Activated CD4-positive, alpha-beta T cell treated with anti-CD3 and anti-CD28 coated beads, Interleukin-10, Interleukin-2, amounts not matched to agents 100 ng/mL and 50 ng/mL, durations not matched to agents 16 hours and 8 hours (primary cell): ENCODE measurements at regions not wholly inside any gene's neighbourhood (a gene's known extent, or its start where the extent isn't known, plus 50 kb on each side); places are given as distances from the start of the nearest gene placed in this dataset.
"Not testable (repeated sequence)": the region's sequence is repeated elsewhere in the genome, so short reads cannot be mapped to it uniquely, and the experiment has no call there.

Source experiments
- DNase-seq: peaks from one replicate; pipeline ENCODE4 v3.0.0-alpha.2; 2020

DNA sequence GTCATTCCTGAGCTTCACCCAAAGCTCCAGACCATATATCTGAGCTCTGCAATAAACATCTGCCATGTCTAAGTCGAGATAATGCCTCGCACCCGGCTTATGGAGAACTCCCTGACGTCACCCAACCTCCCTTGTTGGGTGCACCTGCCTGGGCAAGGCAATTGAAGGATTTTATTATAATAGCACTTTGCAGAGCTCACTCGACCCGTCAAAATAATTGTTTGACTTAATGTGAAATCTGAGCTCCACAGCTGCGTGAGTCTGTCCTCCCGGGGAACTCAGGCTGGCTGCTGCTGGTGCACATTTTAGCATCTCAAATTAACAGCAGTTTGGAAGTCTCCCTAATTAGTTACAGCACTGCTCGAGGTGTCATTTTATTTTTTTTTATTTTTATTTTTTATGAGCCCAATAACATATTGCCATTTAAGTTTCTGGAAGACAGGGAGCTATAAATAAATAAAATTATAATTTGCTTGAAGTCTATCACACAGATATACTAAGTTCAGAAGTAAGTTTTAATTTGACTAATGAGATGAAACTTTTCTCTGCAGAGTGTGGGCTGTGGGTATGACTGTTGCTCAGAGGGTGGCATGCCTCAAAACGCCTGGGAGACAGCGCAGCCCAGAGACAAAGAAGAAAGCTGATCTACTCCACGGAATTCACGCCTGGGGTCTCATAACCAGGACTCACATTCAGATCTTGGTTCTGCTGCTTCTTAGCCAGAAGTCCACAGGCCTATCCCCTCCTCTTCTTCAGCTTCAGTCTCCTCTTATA, 401.4 kb upstream of the C16orf82 start:
- DNase-seq: peak; percentile 26

GRCh38 chr16:26666486-26666885, 400.2 kb upstream of the C16orf82 start:
- DNase-seq: no peak

GRCh38 chr16:26667307-26667706, 399.4 kb upstream of the C16orf82 start:
- no peak for DNase-seq

DNA sequence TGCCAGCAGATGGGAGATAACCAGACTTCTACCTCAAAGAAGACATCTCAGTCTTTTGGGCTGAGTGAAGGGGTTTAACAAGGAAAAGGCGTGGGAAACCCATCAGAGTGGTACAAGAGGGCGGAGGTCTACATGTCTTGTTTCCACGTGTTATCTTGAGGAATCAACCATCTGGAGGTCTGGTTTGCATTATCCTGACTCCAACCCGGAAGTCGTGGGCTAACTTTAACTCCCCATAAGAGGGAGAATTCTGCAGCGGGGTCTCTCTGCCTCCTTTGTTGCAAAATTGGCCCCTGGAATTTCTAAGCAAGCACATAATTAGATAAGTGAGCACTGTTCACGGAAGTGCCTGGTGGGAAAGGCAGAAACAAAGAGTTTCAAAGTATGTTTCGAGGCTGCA, 398.7 kb upstream of the C16orf82 start:
- no peak for DNase-seq

DNA sequence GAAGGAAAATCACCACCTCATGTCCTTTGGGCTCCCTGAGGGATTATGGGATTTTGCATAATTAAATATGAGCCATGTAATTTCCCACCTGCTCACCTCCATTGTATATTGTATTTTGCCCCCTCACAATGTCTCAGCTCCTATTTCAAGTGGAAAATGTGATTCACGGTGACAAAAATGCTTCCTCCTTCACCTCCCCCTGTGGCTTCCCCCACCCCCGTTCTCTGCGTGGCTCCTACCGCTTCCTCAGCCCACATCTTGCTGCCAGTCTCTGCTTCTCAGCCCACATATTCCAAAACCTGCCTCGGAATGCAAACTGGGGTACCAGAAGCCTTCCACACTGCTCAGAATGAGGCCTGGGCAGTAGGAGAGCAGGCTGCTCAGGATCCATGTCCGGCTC, 394.5 kb upstream of the C16orf82 start:
- peak; percentile 9 for DNase-seq

DNA sequence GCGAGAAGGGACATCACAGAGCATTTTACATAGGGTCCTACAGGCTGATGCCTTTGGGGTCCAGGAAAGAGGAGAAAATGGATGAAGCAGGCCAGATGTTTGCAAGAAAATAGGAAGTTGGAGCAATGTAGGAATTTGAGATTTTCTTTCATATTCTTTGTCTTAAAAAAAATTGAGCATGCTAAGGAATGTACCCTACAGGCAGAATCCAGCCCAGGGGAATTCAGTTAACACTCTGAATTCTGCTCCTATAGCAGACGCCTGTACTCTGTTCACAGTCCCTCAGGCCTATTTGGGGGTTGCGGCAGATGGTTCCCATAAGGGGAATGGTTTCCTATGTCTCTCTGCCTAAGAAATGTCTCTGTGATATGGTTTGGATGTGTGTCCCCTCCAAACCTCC, 393.7 kb upstream of the C16orf82 start:
- no peak for DNase-seq

DNA sequence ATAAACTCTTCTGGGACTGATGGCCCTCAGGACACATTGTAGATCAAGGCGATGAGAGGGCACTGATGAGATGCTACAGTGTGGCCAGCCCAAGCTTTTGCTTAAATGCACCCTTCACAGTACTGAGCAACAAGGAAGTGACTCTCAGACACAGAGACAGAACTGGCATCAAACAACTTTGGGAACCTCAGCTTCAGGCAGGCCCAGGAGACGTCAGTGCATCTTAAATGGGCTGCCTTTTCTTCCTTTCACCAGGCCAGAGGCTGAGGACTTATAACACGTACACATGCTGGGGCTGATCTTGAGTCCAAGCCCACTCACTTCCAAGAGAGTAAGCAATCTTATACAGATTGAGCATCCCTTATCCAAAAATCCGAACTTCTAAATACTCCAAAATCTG, 386.1 kb upstream of the C16orf82 start:
- DNase-seq: no peak

DNA sequence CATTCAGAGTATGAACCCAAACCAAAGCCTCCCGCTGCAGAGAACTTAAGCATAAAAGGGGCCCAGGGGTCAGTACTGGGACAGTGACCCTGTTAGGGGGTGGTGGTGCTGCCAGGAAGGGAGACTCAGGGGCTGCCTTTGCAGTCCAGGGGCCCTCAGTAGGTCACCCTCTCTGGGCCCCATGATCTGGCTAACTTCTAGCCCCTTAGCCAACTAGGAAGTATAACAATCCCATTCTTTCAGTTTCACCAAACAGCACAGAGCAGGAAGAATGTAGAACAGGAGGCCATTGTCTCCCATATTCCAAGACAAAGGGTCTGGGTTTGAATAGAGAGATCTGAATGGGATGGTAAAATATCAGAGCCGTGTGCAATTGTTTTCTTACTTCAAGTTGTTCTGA, 378.6 kb upstream of the C16orf82 start:
- DNase-seq: no peak

DNA sequence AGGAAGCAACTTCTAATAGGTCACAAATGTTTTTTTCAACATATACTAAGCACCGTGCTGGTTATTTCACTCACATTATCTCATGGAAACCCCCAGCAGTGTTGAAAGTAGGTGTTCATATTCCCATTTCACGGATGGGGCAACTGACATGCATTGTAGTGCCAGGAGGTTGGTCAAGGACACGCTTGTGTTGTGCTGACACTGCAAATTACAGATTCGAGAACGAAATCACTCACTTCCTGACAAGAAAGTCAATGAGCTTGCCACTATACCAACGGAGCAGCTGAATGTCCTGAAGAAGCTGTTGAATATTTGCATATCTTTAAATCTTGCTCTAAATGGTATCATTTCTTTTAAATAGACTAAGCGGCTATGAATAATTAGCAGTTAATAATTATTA, 378.0 kb upstream of the C16orf82 start:
- no peak for DNase-seq

GRCh38 chr16:26692658-26693057, 374.1 kb upstream of the C16orf82 start:
- DNase-seq: no peak

- DNase-seq: no peak
Observed at GRCh38 chr16:26697807-26698206, 368.9 kb upstream of the C16orf82 start.

GRCh38 chr16:26700250-26700649, 366.5 kb upstream of the C16orf82 start:
- DNase-seq: no peak

GRCh38 chr16:26701243-26701886, 365.4 kb upstream of the C16orf82 start:
- no peak for DNase-seq

- no peak for DNase-seq
Observed at GRCh38 chr16:26705346-26705745, 361.4 kb upstream of the C16orf82 start.

- no peak for DNase-seq
Observed at GRCh38 chr16:26708428-26708827, 358.3 kb upstream of the C16orf82 start.

GRCh38 chr16:26709175-26709574, 357.6 kb upstream of the C16orf82 start:
- no peak for DNase-seq

- no peak for DNase-seq
Observed at GRCh38 chr16:26709754-26710153, 357.0 kb upstream of the C16orf82 start.

DNA sequence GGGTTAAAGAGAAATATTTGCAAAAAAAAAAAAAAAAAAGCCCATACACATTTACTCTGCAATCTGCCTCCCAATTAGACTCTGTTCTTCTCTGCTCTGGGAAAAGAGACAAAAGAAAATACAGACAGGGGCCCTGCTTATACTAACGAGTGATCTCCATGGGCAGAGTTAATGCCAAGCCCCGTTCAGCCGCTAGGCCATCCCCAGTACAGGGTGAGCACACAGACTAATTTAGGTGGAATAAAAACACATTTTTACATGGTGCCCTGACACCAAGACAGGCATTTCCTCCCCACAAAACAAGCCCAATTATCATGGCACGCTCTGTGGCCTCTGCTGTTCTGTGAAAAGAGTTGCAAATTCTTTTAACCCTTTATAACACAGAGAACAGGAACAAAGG, 356.3 kb upstream of the C16orf82 start:
- DNase-seq: no peak

GRCh38 chr16:26712876-26713275, 353.9 kb upstream of the C16orf82 start:
- no peak for DNase-seq

DNA sequence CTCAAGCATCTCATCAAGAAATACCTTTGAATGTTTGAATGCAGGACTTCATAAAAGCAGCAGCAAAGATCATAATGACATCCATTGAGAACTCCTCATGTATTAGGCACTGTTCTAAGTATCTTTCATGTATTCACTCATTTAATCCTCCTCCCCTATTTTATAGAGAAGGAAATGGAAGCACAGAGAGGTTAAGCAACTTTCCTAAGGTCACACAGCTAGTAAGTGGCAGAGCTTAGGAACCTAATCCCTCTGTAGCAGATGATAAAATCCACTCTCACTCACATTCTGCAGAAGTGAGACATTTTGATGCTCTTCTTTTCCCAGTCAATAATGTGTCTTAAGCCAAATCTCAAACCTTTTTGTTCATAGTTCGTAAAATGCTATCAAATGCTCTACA, 350.8 kb upstream of the C16orf82 start:
- DNase-seq: no peak

GRCh38 chr16:26717826-26718225, 348.9 kb upstream of the C16orf82 start:
- DNase-seq: no peak

GRCh38 chr16:26721290-26721689, 345.4 kb upstream of the C16orf82 start:
- no peak for DNase-seq

DNA sequence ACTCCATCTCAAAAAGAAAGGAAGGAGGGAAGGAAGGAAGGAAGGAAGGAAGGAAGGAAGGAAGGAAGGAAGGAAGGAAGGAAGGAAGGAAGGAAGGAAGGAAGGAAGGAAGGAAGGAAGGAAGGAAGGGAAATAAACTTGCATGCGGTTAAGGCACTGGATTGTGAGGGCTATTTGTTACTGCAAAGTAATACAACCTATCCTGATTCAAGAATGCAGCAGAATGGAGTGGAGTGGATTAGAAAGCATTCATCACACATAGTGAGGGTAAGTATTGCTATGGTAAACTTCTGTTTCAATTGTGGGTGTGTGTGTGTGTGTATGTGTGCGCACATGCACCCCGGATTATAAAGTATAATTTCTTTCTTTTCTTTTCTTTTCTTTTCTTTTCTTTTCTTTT, 344.8 kb upstream of the C16orf82 start:
- not testable (repeated sequence) for DNase-seq

- no peak for DNase-seq
Observed at GRCh38 chr16:26724189-26724588, 342.5 kb upstream of the C16orf82 start.

DNA sequence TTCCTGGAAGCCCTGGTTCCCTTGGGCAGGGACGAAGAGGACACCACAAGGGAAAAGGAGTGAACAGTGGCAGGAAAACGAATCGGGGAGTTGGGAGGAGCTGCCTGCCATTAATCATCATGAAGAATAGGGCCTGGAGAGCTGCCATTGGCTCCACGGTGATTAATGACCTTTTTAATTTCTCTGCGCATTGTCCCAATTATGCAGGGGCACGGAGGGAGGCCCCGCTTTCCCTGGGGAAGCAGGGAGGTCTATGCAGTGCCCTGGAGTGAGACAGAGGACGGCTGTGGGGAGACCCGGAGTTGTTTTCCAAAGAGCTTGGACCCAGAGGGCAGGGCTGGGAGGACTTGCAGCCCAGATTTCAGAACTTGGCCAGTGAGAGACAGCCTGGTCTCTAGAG, 338.9 kb upstream of the C16orf82 start:
- DNase-seq: no peak
